Liver (tissue), 7 donors: ENCODE measurements at regions not wholly inside any gene's neighbourhood (a gene's known extent, or its start where the extent isn't known, plus 50 kb on each side); places are given as distances from the start of the nearest gene placed in this dataset.

Experiments used
- DNase-seq: peaks from one replicate; pipeline ENCODE4 v3.0.0-alpha.2; 2017; ENCODE audit warnings: low spot score
- H3K27ac ChIP-seq, 2 donors: one replicate each; pipeline ENCODE4 v1.7.0; 2013; ENCODE audit warnings: inconsistent platforms in 2 of 2, low read length in 2 of 2, control low read depth in 1 of 2, low read depth in 1 of 2, mild to moderate bottlenecking in 1 of 2
- H3K27me3 ChIP-seq, 4 donors: one replicate each; pipeline versions ENCODE4 v1.6.1 to v1.7.0; 2013; ENCODE audit warnings: low read length in 3 of 4, inconsistent platforms in 1 of 4, mild to moderate bottlenecking in 1 of 4, moderate library complexity in 1 of 4; ENCODE audit not compliant: control insufficient read depth in 4 of 4, insufficient read depth in 4 of 4
- H3K36me3 ChIP-seq, 4 donors: one replicate each; pipeline versions ENCODE4 v1.6.1 to v1.7.0; 2013; ENCODE audit warnings: low read length in 3 of 4, mild to moderate bottlenecking in 3 of 4, low read depth in 1 of 4, moderate library complexity in 1 of 4; ENCODE audit not compliant: control insufficient read depth in 4 of 4, insufficient read depth in 3 of 4
- H3K4me1 ChIP-seq, 4 donors: one replicate each; pipeline versions ENCODE4 v1.6.1 to v1.7.0; 2013; ENCODE audit warnings: low read length in 3 of 4, mild to moderate bottlenecking in 3 of 4, moderate library complexity in 1 of 4; ENCODE audit not compliant: control insufficient read depth in 4 of 4, insufficient read depth in 4 of 4
- H3K4me3 ChIP-seq, 3 donors: one replicate each; pipeline versions ENCODE4 v1.6.1 to v1.7.0; 2013; ENCODE audit warnings: low read length in 3 of 3, control low read depth in 1 of 3, low read depth in 1 of 3, mild to moderate bottlenecking in 1 of 3
- H3K9ac ChIP-seq, 2 donors: one replicate each; pipeline ENCODE4 v1.7.0; 2013; ENCODE audit warnings: low read length in 2 of 2, mild to moderate bottlenecking in 2 of 2, moderate library complexity in 2 of 2, control low read depth in 1 of 2, low read depth in 1 of 2
- H3K9me3 ChIP-seq, 4 donors: one replicate each; pipeline versions ENCODE4 v1.6.1 to v1.7.0; 2013; ENCODE audit warnings: low read length in 3 of 4; ENCODE audit not compliant: control insufficient read depth in 4 of 4
- ATF3 ChIP-seq: IDR thresholded peaks from 2 replicates; pipeline ENCODE4 v1.6.1; 2016; ENCODE audit warnings: antibody characterized with exemption
- EGR1 ChIP-seq, 2 donors: IDR thresholded peaks; 2 replicates each; pipeline ENCODE4 v1.6.1; 2016 to 2018; ENCODE audit warnings: antibody characterized with exemption in 2 of 2, low read depth in 2 of 2
- FOXA1 ChIP-seq: IDR thresholded peaks from 2 replicates; pipeline ENCODE4 v1.6.1; 2016; ENCODE audit warnings: antibody characterized with exemption
- FOXA2 ChIP-seq: IDR thresholded peaks from 2 replicates; pipeline ENCODE4 v1.6.1; 2016; ENCODE audit warnings: antibody characterized with exemption
- GABPA ChIP-seq, 2 donors: IDR thresholded peaks in 1 of 2; conservative IDR thresholded peaks in 1 of 2; 2 replicates each; pipeline ENCODE4 v1.6.1; 2016; ENCODE audit warnings: antibody characterized with exemption in 2 of 2, mild to moderate bottlenecking in 1 of 2, moderate library complexity in 1 of 2
- HNF4A ChIP-seq, 2 donors: conservative IDR thresholded peaks; 2 replicates each; pipeline ENCODE4 v1.6.1; 2016; ENCODE audit warnings: antibody characterized with exemption in 2 of 2, mild to moderate bottlenecking in 2 of 2
- HNF4G ChIP-seq: IDR thresholded peaks from 2 replicates; pipeline ENCODE4 v1.6.1; 2016; ENCODE audit warnings: antibody characterized with exemption
- JUND ChIP-seq, 2 donors: IDR thresholded peaks; 2 replicates each; pipeline ENCODE4 v1.6.1; 2016; ENCODE audit warnings: antibody characterized with exemption in 2 of 2
- MAX ChIP-seq: IDR thresholded peaks from 2 replicates; pipeline ENCODE4 v1.6.1; 2016; ENCODE audit warnings: antibody characterized with exemption
- NR2F2 ChIP-seq: IDR thresholded peaks from 2 replicates; pipeline ENCODE4 v1.6.1; 2016; ENCODE audit warnings: antibody characterized with exemption
- RAD21 ChIP-seq, 2 donors: IDR thresholded peaks; 2 replicates each; pipeline ENCODE4 v1.6.1; 2016; ENCODE audit warnings: antibody characterized with exemption in 2 of 2, mild to moderate bottlenecking in 2 of 2
- REST ChIP-seq: IDR thresholded peaks from 2 replicates; pipeline ENCODE4 v1.6.1; 2016; ENCODE audit warnings: antibody characterized with exemption, mild to moderate bottlenecking
- RXRA ChIP-seq, 2 donors: IDR thresholded peaks; 2 replicates each; pipeline ENCODE4 v1.6.1; 2017 to 2018; ENCODE audit warnings: antibody characterized with exemption in 2 of 2, mild to moderate bottlenecking in 1 of 2
- SP1 ChIP-seq: IDR thresholded peaks from 2 replicates; pipeline ENCODE4 v1.6.1; 2018; ENCODE audit warnings: antibody characterized with exemption, mild to moderate bottlenecking
- TAF1 ChIP-seq: conservative IDR thresholded peaks from 2 replicates; pipeline ENCODE4 v1.6.1; 2016; ENCODE audit warnings: antibody characterized with exemption, mild to moderate bottlenecking
- YY1 ChIP-seq: IDR thresholded peaks from 2 replicates; pipeline ENCODE4 v1.6.1; 2016; ENCODE audit warnings: antibody characterized with exemption, mild to moderate bottlenecking
- TF ChIP-seq, protein P1 (sequence below): IDR thresholded peaks from 2 replicates; pipeline ENCODE4 v1.6.1; 2016; ENCODE audit warnings: antibody characterized with exemption
- TF ChIP-seq, protein P2 (sequence below): fragments of 150-350 bp; IDR thresholded peaks from 2 replicates; pipeline ENCODE4 v1.5.1; 2017; ENCODE audit warnings: improper control_type of control experiment, low read depth, low read length; ENCODE audit not compliant: missing input control
- donor health status: healthy.
- donor health status: healthy.
- donor health status: healthy.
- donor health status: healthy.

DNA sequence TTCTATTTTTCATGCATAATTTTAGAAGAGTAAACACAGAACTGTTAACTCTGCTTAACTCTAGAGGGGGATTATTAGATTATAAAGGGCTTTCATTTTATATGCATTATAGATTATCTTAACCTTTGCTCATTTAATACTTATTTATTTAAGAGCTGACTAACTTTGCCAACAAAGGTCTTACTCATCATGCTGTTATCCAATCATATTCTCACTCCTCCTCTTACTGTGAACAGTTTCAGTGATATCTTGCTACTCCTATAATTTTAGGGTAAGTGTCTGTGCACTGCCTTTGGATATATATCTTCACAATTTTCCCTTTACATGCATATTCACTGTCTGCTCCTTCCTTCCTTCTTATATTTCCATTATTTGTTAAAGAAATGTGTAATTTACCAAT, 1814.9 kb downstream of the STIM2 start:
- no peak for DNase-seq
- no peaks in the 10 kb centered on the region for H3K36me3 ChIP-seq
- H3K27ac ChIP-seq = no peak overlapping the region
- no peaks in the 10 kb centered on the region for H3K9me3 ChIP-seq
- H3K4me3 ChIP-seq = no peak overlapping the region
- H3K27me3 ChIP-seq = no peaks in the 10 kb centered on the region
- no peaks in the 10 kb centered on the region for H3K4me1 ChIP-seq
- H3K9ac ChIP-seq = no peak overlapping the region
- TF ChIP-seq SP1 (no peak), TAF1 (no peak), ATF3 (no peak), RXRA (IDR thresholded peaks at IDR 0.05) (no peak), MAX (no peak), EGR1 (IDR thresholded peaks at IDR 0.05; ENCODE audit: low read depth in 2 of 2) (no peak), REST (no peak), JUND (IDR thresholded peaks at IDR 0.05) (no peak), RAD21 (IDR thresholded peaks at IDR 0.05) (no peak), FOXA2 (no peak), HNF4G (no peak), GABPA (IDR thresholded peaks at IDR 0.05 in 1 of 2, conservative IDR thresholded peaks at IDR 0.05 in 1 of 2) (no peak), FOXA1 (no peak), YY1 (no peak), NR2F2 (no peak), HNF4A (conservative IDR thresholded peaks at IDR 0.05) (no peak)
- TF ChIP-seq, protein P1, sequence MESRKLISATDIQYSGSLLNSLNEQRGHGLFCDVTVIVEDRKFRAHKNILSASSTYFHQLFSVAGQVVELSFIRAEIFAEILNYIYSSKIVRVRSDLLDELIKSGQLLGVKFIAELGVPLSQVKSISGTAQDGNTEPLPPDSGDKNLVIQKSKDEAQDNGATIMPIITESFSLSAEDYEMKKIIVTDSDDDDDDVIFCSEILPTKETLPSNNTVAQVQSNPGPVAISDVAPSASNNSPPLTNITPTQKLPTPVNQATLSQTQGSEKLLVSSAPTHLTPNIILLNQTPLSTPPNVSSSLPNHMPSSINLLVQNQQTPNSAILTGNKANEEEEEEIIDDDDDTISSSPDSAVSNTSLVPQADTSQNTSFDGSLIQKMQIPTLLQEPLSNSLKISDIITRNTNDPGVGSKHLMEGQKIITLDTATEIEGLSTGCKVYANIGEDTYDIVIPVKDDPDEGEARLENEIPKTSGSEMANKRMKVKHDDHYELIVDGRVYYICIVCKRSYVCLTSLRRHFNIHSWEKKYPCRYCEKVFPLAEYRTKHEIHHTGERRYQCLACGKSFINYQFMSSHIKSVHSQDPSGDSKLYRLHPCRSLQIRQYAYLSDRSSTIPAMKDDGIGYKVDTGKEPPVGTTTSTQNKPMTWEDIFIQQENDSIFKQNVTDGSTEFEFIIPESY = no peak
- TF ChIP-seq, protein P2, sequence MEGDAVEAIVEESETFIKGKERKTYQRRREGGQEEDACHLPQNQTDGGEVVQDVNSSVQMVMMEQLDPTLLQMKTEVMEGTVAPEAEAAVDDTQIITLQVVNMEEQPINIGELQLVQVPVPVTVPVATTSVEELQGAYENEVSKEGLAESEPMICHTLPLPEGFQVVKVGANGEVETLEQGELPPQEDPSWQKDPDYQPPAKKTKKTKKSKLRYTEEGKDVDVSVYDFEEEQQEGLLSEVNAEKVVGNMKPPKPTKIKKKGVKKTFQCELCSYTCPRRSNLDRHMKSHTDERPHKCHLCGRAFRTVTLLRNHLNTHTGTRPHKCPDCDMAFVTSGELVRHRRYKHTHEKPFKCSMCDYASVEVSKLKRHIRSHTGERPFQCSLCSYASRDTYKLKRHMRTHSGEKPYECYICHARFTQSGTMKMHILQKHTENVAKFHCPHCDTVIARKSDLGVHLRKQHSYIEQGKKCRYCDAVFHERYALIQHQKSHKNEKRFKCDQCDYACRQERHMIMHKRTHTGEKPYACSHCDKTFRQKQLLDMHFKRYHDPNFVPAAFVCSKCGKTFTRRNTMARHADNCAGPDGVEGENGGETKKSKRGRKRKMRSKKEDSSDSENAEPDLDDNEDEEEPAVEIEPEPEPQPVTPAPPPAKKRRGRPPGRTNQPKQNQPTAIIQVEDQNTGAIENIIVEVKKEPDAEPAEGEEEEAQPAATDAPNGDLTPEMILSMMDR = no peak

DNA sequence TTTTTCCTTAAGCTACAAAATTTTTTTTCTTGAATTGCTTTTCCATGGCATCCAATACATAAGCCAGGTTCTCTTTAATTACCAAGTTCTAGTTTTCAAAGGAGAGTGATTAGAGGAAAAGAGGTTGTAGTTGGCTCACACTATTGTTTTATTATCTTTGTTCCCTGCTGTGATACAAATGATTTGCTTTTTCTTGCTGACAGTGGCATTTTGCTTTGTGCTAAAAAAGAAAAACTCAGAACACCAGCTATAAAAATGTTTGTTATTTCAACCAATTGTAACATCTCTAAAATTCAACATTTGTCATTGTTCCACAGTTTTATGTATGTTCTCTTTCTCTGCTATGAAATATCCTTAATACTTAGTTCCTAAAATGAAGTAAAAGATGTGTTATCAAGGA, 1817.2 kb downstream of the STIM2 start:
- Histone ChIP-seq H3K4me1 (no peaks in the 10 kb centered on the region), H3K36me3 (no peaks in the 10 kb centered on the region), H3K27ac (no peak overlapping the region), H3K9me3 (no peaks in the 10 kb centered on the region), H3K4me3 (no peak overlapping the region), H3K9ac (no peak overlapping the region), H3K27me3 (no peaks in the 10 kb centered on the region)
- no peak for TF ChIP-seq NR2F2
- no peak for TF ChIP-seq GABPA (IDR thresholded peaks at IDR 0.05 in 1 of 2, conservative IDR thresholded peaks at IDR 0.05 in 1 of 2)
- TF ChIP-seq HNF4G = no peak
- TF ChIP-seq SP1 = no peak
- TF ChIP-seq RAD21 (IDR thresholded peaks at IDR 0.05) = no peak
- TF ChIP-seq JUND (IDR thresholded peaks at IDR 0.05) = no peak
- TF ChIP-seq EGR1 (IDR thresholded peaks at IDR 0.05; ENCODE audit: low read depth in 2 of 2) = no peak
- TF ChIP-seq MAX = no peak
- no peak for TF ChIP-seq FOXA2
- TF ChIP-seq ATF3 = no peak
- TF ChIP-seq, protein P2 = no peak
- DNase-seq = no peak
